MM.1S (cell line): ENCODE measurements at regions not wholly inside any gene's neighbourhood (a gene's known extent, or its start where the extent isn't known, plus 50 kb on each side); places are given as distances from the start of the nearest gene placed in this dataset.

Source experiments
- CTCF ChIP-seq: fragments of 300-600 bp; sonication (generic); IDR thresholded peaks from 2 replicates; pipeline ENCODE4 v1.5.1; 2016; ENCODE audit warnings: antibody characterized with exemption, low read length, mixed read lengths
- EZH2 ChIP-seq: fragments of 300-600 bp; sonication (generic); optimal IDR thresholded peaks from 2 replicates; pipeline ENCODE3; 2017; ENCODE audit warnings: low read depth, mild to moderate bottlenecking, antibody characterized with exemption, low read length, mixed read lengths
- EZH2phosphoT487 ChIP-seq: fragments of 300-600 bp; sonication (generic); IDR thresholded peaks from 2 replicates; pipeline ENCODE4 v1.6.1; 2018; ENCODE audit warnings: antibody characterized with exemption, low read length

GRCh38 chr6:149267072-149267471, 50.4 kb upstream of the TAB2 start:
- no peak for TF ChIP-seq EZH2
- TF ChIP-seq CTCF: no peak
- TF ChIP-seq EZH2phosphoT487: no peak
